ENCODE measurements at regions not wholly inside any gene's neighbourhood (a gene's known extent, or its start where the extent isn't known, plus 50 kb on each side); places are given as distances from the start of the nearest gene placed in this dataset.

DNA sequence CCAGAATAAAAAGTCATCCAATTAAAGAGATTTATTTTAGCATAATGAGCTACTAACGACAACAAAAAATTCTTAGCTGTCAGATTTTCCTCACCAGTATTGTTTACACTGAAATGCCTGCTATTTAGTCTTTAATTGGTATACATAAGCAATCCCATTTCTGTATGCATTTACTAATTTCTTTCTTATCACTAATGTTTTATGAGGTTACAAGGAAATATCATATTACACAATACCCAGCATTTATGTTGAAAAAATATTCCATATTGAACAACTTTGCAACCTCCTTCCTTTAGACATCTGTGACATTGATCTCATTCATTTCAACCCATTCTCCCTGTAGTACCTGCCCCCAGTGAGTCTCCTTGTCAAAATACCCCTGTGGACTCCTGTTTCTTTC is 135.4 kb downstream of the SLITRK6 start:
- DNase-seq, result no peak

DNA sequence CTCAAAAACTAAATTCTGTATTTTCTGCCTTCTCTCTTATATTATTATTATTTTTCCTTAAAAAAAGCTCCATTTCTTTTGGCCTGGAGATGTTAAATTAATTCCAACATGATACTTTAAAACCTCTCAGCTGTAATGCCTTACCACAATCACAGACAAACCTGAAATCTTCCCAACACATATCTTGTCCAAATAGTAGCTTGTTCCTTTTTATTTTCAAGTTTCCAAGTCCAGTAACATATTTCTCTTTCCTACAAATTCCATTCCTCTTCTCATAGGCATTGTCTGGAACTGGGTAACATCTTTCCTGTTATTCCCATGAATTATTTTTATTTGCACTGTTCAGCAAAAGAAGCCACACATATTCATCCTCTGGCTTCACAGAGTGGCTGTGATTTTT is 137.0 kb downstream of the SLITRK6 start:
- no peak for DNase-seq

- DNase-seq, result no peak
These were observed 137.5 kb downstream of the SLITRK6 start for GRCh38 chr13:85661675-85662074.

DNA sequence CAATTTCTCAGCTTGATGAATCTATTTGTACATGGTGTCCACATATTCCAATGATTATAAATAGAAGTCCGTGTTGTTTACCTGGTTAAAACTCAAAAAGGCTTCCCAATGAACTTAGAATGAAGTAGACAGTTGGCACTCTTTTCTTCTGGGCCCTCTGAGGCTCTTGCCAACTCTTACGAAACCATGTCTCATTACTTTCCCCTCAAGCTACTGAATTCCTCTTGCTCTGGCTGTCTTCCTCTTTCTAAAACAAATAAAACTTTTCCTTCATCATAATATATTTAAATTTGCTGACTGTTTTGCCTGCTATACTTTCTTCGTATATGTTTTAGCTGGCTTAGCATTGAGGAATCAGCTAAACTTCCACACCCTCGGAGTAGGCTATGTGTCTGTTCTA is 139.7 kb downstream of the SLITRK6 start:
- no peak for DNase-seq

- no peak for DNase-seq
These were observed 141.3 kb downstream of the SLITRK6 start for GRCh38 chr13:85657942-85658341.

GRCh38 chr13:85655040-85655439 is 144.2 kb downstream of the SLITRK6 start:
- no peak for DNase-seq

DNA sequence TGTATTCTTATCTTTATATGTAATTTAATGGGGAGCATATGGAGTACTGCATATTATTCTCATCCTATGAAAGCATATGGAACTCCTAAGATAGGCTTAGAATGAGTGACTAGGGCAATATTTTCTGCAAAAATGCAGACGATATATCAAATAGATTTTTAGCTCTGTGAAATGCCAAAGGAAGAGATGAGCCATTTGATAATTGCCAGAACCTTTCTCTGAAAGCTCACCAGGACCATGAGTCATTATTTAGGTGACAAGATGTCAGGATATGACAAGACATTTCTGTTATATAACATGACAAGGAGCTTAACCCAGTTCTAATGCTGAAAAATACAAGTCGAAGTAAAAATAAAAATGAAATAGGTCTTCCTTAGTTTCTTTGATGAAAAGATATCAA is 145.0 kb downstream of the SLITRK6 start:
- no peak for DNase-seq

DNA sequence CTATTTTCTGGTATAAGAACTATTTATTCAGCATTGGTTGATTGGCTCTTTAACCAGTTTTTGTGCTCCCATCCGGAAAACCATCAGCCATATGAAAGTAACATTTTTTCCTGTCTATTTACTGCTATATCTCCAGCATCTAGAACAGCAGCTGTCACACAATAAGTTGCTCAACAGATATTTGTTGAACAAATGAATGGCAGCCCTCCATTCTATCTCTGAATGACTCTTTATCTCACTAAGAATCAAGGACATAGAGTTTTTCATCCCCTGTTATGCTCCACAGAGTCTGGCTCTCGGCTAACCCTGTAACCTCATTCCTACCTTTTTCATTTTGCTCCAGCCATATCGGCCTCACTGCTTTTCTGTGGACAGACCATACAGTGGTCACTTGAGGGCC is 145.5 kb downstream of the SLITRK6 start:
- no peak for DNase-seq

DNA sequence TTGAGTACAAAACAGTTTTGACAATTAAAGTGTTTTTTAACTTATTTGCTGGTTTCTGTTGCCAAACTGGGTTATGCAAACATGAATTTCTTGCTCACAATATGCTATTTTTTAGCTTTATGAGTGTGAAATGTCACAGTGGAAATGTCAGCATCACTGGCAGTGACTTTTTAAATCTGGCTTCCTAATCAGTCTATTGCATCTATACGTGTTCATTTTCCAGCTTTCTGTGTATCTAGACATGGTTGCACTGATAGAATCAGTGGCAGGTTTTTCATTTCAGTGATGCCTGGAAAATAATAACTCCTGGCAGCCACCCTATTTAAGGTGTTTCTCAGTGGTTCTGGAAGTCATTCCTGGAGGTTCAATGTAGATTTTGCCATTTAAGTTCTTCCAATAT is 146.7 kb downstream of the SLITRK6 start:
- no peak for DNase-seq

- no peak for DNase-seq
These were observed 147.8 kb downstream of the SLITRK6 start for GRCh38 chr13:85651440-85651839.

- DNase-seq, result no peak
These were observed 148.6 kb downstream of the SLITRK6 start for GRCh38 chr13:85650613-85651012.

DNA sequence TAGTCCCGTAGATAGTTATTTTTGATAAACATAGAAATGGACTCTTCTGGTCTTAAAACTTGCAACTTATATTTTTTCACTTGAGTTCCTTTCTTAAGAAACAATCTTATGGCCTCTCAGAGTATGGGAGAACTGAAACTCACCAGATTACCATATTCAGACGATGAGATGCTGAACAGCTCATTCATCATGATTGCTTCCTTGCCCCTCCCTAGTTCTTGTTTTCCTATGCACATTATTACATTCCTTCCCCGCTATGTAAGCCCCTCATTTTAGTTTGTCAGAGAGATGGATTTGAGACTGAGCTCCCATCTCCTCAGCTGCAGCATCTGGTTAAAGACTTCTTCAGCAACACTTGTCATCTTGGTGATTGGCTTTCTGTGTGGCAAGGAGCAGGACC is 158.5 kb downstream of the SLITRK6 start:
- DNase-seq, result no peak

DNA sequence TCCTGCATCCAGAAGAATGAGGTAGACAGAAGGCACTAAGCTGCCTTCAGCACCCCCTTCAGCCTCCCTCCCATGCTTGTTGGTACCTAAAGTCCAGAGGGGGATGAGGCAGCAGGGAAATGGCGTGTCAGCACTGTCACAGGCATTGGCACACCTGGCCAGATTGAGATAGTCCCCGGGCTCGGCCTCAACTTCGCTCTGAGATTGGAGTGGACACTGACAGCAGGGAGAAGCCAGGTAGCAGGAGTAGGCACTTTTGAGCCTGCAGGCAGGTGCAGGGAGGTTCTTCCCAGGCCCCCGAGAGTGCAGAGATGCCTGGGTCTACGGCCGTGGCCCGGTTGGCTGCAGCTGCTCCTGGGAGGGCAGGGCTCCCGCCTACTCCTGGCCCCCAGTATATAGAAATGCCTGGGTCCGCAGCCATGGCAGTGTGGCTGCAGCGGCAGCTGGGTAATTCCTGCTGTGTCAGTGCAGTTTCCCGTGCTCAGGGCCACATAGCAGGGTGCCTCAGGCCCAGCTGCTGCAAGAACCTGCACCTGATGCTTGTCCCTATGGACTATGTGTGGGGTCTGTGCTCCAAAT is 160.3 kb downstream of the SLITRK6 start:
- DNase-seq, result no peak

DNA sequence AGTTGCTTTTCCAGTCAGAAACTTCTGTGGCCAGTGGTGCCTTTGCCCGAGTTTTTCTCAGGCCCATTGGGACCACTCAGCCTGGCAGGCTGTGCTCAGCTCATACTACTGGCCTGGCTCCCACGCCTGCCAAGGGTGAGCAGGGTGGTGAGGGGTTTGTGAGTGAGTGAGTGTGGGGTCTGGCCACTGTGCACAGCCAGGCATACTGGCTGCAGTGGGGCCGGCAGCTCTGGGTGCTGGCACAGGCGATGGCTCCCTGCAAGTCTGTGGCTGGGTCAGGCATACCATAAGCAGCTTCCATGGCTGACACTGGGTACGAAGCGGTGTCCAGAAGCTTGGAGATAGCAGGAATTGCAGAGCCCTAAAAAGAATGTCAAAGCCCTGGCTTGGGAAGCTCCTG is 161.0 kb downstream of the SLITRK6 start:
- no peak for DNase-seq

DNA sequence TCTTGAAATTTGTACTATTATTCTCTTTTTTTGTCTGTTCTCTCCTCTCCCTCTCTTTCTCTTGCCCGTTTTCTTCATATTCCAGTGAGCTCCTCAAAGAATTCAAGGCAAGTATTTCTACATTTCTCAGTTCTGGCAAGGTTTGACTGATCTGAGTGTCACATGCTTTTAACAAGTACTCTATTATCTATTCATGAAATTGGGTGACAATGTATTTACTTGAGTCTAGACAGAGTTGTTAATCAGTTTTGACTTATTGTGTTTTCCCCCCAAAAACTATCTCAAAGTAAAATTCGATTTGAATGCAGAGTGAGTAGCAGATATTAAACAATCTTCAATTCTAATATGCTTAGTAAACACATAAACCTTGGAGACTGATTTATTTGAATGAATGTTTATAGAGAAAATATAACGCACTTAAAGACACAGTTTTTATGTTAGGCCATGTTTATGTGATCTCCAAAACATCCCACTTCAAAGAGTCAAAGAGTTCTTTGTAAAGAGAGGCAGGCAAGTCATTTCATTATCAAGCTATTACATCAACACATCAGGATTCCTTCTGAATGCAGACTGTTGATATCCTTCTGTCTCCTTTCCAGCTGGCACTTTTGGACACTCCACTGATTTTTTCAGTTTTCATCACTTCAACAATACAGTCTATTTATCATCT is 166.6 kb downstream of the SLITRK6 start:
- DNase-seq, result no peak

- no peak for DNase-seq
These were observed 167.4 kb downstream of the SLITRK6 start for GRCh38 chr13:85631801-85632200.

DNA sequence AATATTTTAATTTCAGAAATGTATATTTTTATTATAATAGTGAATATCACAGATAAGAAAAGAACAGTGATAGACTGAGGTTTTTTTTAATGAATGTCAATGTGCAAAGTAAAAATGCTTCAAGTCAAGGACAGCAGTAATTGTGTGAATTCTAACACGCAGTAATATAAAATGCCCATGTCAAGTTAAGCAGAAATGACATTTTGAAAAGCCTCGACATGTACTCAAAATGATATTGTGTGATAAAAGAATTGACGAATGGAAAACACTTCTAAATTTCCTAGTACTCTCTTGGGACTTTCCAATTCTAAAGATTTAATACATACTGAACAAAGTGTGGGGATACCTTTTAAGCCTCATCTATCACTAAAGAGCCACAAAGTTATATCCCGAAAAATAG is 172.6 kb downstream of the SLITRK6 start:
- DNase-seq, result no peak

GRCh38 chr13:85619321-85619720 is 179.9 kb downstream of the SLITRK6 start:
- no peak for DNase-seq

GRCh38 chr13:85618521-85618920 is 180.7 kb downstream of the SLITRK6 start:
- DNase-seq, result no peak

GRCh38 chr13:85616275-85616674 is 182.9 kb downstream of the SLITRK6 start:
- DNase-seq, result no peak

GRCh38 chr13:85615031-85615430 is 184.2 kb downstream of the SLITRK6 start:
- DNase-seq, result no peak

DNA sequence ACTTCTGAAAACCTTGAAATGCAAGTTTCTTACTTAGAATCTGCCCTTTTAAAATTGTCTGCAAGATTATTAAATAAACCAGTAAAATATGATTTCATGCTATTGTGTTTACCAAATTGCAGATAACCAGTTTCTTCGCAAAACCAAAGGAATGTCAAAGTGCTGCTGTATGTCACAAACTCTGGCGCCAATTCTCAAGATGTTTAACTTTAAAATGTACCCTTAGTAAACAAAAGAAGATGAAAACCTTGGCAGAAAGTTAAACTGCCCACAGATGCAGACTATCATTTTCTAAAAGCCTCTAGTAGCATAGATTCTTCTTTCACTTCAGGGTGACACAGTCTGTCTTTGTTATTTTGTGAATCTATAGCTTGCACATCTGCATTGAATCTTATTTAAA is 189.2 kb downstream of the SLITRK6 start:
- DNase-seq, result no peak

DNA sequence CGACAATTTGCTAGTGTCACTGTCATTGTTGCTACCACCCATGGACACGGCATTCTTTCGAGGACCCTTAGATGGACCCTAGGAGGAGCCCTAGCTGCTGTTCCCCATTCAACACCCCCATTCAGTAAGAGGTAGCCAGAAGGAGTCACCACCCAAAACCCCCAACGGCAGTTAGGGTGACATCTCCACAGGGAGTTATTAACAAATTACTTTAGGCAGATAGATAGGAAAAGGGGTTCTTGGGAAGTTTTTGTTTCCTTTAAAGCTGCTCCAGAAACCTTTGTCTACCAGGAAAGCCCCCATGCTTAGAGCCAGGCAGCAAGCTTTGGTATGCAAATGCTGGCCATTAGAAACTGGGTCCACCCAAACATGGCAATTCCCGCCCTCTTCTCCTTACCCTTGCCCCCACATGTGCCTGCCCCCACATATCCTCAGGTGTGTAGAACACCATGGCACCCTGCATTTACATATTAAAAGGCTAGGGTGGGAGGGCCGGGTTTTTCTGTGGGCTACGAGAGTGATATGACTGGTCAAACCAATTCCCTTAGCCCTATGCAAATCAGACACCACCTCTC is 190.9 kb downstream of the SLITRK6 start:
- no peak for DNase-seq

- no peak for DNase-seq
These were observed 195.5 kb downstream of the SLITRK6 start for GRCh38 chr13:85603735-85604134.

GRCh38 chr13:85601526-85601925 is 197.7 kb downstream of the SLITRK6 start:
- no peak for DNase-seq
